Esophagus mucosa (tissue), 1 donor: ENCODE measurements at regions not wholly inside any gene's neighbourhood (a gene's known extent, or its start where the extent isn't known, plus 50 kb on each side); places are given as distances from the start of the nearest gene placed in this dataset.
A peak's percentile ranks its signal among the peaks of the same experiment; 100 is the strongest.

Source experiments
- ATAC-seq: fragments of 200-7000 bp; cut with Tn5 transposase; one replicate; pipeline ENCODE4 v1.9.1; 2020
- donor health status: DM: yes; HTN: yes; CAD: no.

GRCh38 chr3:24764236-24764915, 269.7 kb upstream of the THRB start:
- no peak for ATAC-seq

- ATAC-seq = no peak
These were observed 270.7 kb upstream of the THRB start for GRCh38 chr3:24765399-24765798.

GRCh38 chr3:24769918-24770317, 275.3 kb upstream of the THRB start:
- no peak for ATAC-seq

- ATAC-seq = peak; percentile 63
These were observed 279.1 kb upstream of the THRB start for GRCh38 chr3:24773798-24774197.

GRCh38 chr3:24780991-24781390, 286.3 kb upstream of the THRB start:
- no peak for ATAC-seq

GRCh38 chr3:24781454-24781853, 286.8 kb upstream of the THRB start:
- no peak for ATAC-seq

DNA sequence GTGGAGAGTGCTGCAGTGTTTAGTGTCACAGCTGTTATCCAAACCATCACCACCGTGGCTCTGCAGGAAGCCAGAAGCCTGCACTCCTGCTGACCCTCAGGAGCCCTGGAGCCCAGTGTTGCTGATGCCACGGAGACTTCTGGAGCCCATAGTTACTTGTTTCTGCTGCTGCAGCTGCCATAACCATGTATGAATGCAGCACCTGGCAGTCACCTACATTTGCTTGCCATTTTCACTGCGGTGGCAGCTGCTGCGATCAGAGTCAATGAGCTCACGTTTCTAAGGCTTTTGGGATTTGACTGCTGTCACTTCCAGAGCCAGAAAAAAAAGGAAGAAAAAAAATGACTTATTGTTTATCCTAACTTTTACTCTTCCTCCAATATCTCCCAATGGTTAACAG, 299.2 kb upstream of the THRB start:
- ATAC-seq = no peak

DNA sequence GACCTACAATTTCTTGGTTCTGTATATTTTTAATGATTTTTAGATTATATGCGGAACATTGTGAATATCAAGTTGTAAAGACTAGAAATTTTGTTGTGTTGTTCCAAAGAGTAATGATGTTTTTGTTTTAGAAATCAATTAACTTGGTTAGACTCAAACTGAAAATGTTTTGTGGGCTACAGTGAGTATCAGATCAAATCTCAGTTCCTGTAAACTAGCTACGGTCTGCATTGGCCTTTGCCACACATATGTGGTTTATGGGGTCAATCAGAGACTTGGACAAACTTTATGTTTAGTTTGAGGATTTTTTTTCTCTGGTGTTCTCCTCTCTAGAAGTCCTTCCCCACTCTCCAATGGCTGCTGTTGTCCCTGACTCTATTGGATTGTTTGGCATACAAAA, 308.0 kb upstream of the THRB start:
- ATAC-seq = no peak

DNA sequence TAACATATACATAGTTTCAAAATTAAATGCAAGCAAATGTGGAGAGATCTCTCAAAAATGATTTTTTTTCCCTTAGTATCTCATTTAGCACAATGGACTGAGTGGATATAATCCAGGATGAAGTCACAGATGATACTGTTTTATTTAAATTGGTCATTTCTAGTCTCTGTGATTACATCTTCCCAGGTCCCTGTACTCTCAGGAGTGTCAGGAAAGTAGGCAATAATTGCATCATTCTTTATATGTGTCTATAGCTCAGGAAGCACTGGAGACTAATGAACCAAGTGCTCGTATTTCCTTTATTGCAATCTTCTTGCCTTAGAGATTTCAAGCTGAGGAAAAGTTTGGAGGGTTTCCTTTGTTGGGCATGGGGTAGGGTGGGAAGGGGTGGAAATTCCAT, 309.4 kb upstream of the THRB start:
- ATAC-seq = no peak

DNA sequence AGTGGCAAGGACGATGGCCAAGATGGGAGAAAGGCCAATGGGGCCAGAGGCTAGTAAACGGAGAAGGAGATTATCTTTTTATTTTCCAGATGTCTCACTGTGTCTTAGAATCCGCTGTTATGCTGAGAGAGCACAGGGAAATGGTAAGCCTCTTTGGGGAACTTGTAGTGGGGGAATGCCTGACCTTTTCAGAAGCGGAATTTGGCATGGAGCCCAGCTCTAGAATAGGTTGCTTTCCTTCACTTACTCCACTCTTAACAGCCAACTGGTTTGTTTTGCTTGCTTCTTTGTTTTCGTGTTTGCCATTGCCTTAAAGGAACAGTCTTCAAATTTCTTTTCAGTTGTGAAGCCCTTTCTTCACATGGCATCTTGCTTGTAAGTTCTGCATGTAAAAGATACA, 316.2 kb upstream of the THRB start:
- no peak for ATAC-seq

DNA sequence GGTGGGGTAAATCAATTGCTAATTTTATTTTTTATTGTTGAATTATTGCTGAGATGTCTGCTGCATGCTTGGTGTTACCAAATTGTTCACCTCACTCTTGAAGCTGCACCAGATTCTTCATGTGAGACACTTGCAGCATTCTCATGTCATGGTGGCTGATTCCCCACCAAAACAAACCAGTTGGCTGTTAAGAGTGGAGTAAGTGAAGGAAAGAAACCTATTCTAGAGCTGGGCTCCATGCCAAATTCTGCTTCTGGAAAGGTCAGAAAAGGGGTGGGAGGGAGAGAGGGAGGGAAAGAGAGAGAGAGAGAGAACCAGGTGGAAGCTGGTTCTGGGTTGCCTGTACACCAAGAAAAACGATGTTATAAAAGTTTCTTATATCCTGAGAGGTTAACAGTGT, 317.5 kb upstream of the THRB start:
- no peak for ATAC-seq

- ATAC-seq = no peak
These were observed 323.4 kb upstream of the THRB start for GRCh38 chr3:24818055-24818454.

DNA sequence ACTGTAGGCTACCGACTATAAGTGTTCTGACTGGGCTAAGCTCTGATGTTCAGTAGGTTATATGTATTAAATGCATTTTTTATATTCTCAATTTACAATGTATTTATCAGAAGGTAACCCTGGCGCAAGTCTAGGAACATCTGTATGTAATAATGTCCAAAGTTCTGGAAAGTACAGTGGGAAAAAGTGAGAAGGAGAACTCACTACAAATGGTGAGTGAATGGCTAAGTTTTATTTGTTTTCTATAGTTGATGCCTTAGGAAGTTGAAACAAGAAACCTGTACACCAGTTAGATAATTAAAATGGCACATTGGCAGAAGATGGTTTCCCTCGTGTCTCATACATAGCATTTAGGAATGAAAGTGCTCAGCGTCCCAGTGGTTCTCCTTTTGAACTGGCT, 333.4 kb upstream of the THRB start:
- no peak for ATAC-seq

- ATAC-seq = no peak
These were observed 333.9 kb upstream of the THRB start for GRCh38 chr3:24828551-24828950.

DNA sequence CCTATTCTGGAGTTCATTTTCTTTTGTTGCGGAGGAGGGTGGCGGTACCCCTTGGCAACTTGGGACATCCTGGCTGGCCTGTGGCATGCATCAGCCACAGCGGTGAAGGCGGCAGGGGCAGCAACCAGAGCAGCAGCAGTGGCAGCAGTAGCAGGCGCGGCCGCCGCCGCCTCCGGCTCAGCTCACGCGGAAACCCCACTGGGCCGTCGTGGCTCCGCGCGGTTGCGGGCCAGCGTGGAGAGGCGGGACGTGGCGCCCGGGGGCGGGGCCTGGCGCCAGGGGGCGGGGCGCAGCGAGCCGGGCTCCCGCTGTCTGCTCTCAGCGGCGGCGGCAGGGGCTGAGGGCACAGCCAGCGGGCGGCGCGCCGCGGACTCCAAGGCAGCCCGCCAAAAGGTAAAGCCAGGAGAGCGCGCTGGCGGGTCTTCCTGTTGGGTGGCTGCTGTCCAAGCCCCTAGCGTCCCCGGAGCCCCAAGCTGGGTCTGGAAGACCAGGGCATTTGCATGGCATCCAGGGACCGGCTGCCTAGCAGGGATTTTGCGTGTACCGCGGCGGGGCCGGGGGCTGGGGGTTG, 334.4 kb upstream of the THRB start:
- peak; percentile 78 for ATAC-seq

DNA sequence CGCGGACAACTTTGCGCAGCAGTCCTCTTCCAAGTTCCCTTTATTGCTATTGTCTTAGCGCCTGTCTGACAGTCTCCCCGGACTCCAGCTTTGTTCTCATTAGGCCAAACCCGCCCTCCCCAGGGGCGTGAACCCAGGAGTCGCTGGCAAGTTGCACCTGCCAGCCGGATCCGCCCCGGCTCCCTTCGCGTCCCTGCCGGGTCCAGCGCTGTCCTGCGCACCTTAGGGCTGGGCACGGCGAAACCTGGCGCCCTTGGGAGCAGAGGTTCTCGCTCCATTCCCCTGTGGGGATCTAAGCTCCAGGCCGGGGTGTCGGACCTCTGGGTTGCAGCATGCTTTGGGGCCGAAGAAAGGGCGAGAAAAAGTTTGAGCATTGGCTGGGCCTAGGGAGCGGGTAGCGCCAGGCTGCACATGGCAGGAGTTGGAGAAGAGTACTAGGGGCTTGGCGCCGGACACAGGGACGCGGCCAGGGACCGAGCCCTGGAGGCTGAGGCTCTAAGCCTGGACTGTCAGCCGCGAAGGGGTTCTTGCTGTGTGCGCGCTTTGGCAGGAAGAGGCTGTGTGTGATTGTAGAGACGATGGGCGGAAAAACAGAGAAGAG, 335.1 kb upstream of the THRB start:
- peak; percentile 65 for ATAC-seq

- peak; percentile 42 for ATAC-seq
These were observed 335.8 kb upstream of the THRB start for GRCh38 chr3:24830230-24831152.

DNA sequence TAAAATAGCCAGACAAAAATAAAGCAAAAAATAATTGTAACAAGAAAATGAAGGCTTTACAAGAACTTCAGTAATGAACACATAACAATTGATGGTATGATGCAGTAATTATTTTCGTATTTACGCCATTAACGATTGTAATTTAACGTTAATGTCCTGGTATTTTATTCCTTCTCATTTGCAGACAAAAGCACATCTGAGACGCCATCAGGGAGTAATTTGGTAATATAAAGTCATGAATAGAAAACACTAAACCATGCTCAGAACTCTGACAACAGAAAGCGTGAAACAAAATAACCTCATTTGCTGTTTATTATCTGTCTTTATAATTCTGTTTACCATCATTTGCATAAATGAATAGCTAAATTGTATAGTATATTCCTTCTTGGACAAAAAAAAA, 336.6 kb upstream of the THRB start:
- ATAC-seq = no peak

- peak; percentile 42 for ATAC-seq
These were observed 338.2 kb upstream of the THRB start for GRCh38 chr3:24832891-24833290.

DNA sequence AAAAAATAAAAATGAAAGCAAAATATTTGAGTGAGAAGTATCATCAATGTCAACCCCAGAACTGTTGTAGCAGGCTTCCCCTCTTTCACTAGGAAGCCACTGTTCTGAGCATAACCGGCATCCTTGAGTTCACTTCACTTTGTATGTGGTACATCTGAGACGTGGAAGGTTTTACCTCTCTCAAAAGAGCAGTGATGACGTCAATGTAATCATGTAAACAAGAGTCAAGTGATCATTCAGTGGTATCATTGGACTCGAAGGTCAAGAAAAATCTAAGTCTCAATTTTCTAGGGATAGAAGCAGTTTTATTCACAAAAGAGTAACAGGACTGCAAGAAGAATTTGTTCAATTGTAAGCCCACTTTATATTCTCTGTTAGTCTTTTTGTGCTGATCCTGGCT, 339.8 kb upstream of the THRB start:
- no peak for ATAC-seq

DNA sequence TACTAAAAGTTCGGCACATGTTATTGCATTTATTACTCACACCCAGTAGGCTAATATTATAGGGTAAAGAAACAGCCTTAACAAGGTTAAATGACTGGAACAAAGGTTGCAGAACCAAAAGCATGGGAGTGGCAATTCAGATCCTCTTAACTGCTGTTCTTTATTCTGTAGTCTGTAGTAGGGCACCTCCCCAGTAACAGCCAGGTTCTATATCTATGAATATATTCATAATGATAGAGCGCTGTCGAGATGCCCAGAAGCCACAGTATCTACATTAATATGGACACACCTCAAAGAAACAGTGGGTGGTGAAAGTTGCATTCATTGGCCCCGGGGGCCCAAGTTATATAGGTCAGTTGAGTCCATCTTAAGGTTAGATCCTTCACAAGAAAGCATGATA, 340.9 kb upstream of the THRB start:
- ATAC-seq = no peak

DNA sequence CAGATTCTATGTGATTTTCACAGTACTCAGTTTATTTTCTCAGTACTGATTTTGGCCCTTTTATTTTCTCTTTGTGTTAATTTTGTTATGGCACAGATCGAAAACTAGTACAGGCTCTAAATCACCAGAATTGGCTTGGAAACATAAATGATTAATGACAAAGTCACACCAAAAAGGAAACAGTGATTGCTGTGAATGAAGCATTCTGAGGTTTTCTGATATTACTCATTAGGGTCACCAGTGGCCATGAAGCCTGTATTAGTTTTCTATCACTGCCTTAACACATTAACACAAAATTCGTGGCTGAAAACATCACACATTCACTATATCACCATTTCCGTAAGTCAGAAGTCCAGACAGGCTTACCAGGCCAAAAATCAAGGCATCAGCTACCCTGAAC, 343.0 kb upstream of the THRB start:
- no peak for ATAC-seq

DNA sequence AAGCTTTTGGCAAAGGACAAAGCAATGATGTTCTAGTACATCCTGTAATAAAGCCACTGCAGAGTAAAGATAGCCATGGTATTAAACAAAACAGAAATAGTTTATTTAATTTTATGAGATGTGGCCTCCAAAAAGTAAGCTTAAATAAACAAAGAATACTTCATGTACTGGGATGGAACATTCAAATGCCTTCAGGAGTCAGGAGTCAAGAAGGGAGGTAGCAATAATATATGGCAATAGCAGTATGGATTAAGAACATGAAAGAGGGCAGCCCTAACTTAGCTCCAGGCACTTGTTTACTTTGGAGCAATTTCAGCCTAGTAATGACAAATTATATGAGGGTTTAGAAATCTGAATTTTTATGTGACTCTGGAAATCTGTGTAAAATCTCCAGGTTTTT, 343.9 kb upstream of the THRB start:
- no peak for ATAC-seq
